Neural progenitor cell (in vitro differentiated cells): ENCODE measurements at regions not wholly inside any gene's neighbourhood (a gene's known extent, or its start where the extent isn't known, plus 50 kb on each side); places are given as distances from the start of the nearest gene placed in this dataset.
A peak's percentile ranks its signal among the peaks of the same experiment; 100 is the strongest.

Experiments
- DNase-seq: peaks from one replicate; pipeline ENCODE4 v3.0.0-alpha.2; 2016; ENCODE audit warnings: low spot score
- H2AFZ ChIP-seq: fragments of 200-600 bp; sonication (generic); replicated peaks from 2 replicates; pipeline ENCODE4 v1.6.1; 2016; ENCODE audit warnings: antibody characterized with exemption
- H3F3A ChIP-seq: fragments of 200-600 bp; sonication (generic); 2 replicates; pipeline ENCODE4 v1.6.1; 2016; ENCODE audit warnings: antibody characterized with exemption, low read depth
- H3K27ac ChIP-seq: fragments of 200-600 bp; sonication (generic); 2 replicates; pipeline ENCODE4 v1.5.1; 2016; ENCODE audit warnings: mild to moderate bottlenecking
- H3K27me3 ChIP-seq: fragments of 200-600 bp; sonication (generic); 2 replicates; pipeline ENCODE4 v1.6.1; 2016; ENCODE audit warnings: mild to moderate bottlenecking, moderate library complexity
- H3K36me3 ChIP-seq: fragments of 200-600 bp; sonication (generic); 2 replicates; pipeline ENCODE4 v1.5.1; 2016
- H3K4me1 ChIP-seq: fragments of 200-600 bp; sonication (generic); 2 replicates; pipeline ENCODE4 v1.6.1; 2016; ENCODE audit warnings: mixed run types
- H3K4me2 ChIP-seq: fragments of 200-600 bp; sonication (generic); 2 replicates; pipeline ENCODE4 v1.6.1; 2016
- H3K4me3 ChIP-seq: fragments of 200-600 bp; sonication (generic); 2 replicates; pipeline ENCODE4 v1.5.1; 2016
- H3K79me2 ChIP-seq: fragments of 200-600 bp; sonication (generic); 2 replicates; pipeline ENCODE4 v1.6.1; 2016; ENCODE audit warnings: low read depth
- H3K9ac ChIP-seq: fragments of 200-600 bp; sonication (generic); 2 replicates; pipeline ENCODE4 v1.6.1; 2016
- H3K9me3 ChIP-seq: fragments of 200-600 bp; sonication (generic); 2 replicates; pipeline ENCODE4 v1.5.1; 2016; ENCODE audit warnings: low read depth
- H4K20me1 ChIP-seq: fragments of 200-600 bp; sonication (generic); 2 replicates; pipeline ENCODE4 v1.6.1; 2016; ENCODE audit warnings: low read depth
- H3K27ac Mint-ChIP-seq: 3 replicates; pipeline ENCODE4 v1.8.0; 2021; ENCODE audit warnings: mixed read lengths
- H3K27me3 Mint-ChIP-seq: 2 replicates; pipeline ENCODE4 v1.8.0; 2022; ENCODE audit warnings: low read depth, mild to moderate bottlenecking, inconsistent platforms, moderate library complexity, mixed read lengths; ENCODE audit not compliant: insufficient read depth
- H3K36me3 Mint-ChIP-seq: 3 replicates; pipeline ENCODE4 v1.8.0; 2021; ENCODE audit warnings: mixed read lengths
- H3K4me1 Mint-ChIP-seq: 3 replicates; pipeline ENCODE4 v1.8.0; 2021; ENCODE audit warnings: mixed read lengths
- H3K4me3 Mint-ChIP-seq: 3 replicates; pipeline ENCODE4 v1.8.0; 2021; ENCODE audit warnings: mild to moderate bottlenecking, moderate library complexity, mixed read lengths
- H3K9me3 Mint-ChIP-seq: 3 replicates; pipeline ENCODE4 v1.8.0; 2020; ENCODE audit warnings: mixed read lengths
- EZH2 ChIP-seq: fragments of 200-600 bp; sonication (generic); IDR thresholded peaks from 2 replicates; pipeline ENCODE4 v1.6.1; 2017; ENCODE audit warnings: antibody characterized with exemption, mild to moderate bottlenecking, moderate library complexity
- EZH2phosphoT487 ChIP-seq: fragments of 200-600 bp; sonication (generic); IDR thresholded peaks from 2 replicates; pipeline ENCODE4 v1.6.1; 2017; ENCODE audit warnings: antibody characterized with exemption
- TF ChIP-seq, protein P1 (sequence below): fragments of 200-600 bp; sonication (generic); IDR thresholded peaks from 2 replicates; pipeline ENCODE4 v1.5.1; 2017; ENCODE audit warnings: antibody characterized with exemption, mild to moderate bottlenecking

DNA sequence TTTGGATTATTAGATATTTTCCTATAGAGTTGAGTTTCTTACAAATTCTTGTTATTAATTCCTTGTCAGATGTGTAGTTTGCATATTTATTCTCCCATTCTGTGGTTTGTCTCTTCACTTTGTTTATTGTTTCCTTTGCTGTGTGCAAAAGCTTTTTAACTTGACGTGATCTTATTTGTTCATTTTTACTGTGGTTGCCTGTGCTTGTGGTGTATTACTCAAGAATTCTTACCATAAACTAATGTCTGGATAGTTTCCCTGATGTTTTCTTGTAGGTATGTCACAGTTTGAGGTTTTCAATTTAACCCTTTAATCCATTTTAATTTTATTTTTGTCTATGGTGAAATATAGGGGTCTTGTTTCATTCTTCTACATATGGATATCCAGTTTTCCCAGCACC is 72.1 kb upstream of the LHX8 start:
- Histone ChIP-seq H3K9ac (no peak overlapping the region), H3K4me3 (no peak overlapping the region), H3K27me3 (no peaks in the 10 kb centered on the region), H3K9me3 (no peaks in the 10 kb centered on the region), H3K79me2 (no peaks in the 10 kb centered on the region), H3K27ac (no peak overlapping the region), H4K20me1 (no peaks in the 10 kb centered on the region), H3K4me2 (no peak overlapping the region), H3K4me1 (no peaks in the 10 kb centered on the region), H2AFZ (no peak overlapping the region), H3K36me3 (no peaks in the 10 kb centered on the region), H3F3A (no peaks in the 10 kb centered on the region)
- H3K4me3 Mint-ChIP-seq = no peak overlapping the region
- TF ChIP-seq, protein P1, sequence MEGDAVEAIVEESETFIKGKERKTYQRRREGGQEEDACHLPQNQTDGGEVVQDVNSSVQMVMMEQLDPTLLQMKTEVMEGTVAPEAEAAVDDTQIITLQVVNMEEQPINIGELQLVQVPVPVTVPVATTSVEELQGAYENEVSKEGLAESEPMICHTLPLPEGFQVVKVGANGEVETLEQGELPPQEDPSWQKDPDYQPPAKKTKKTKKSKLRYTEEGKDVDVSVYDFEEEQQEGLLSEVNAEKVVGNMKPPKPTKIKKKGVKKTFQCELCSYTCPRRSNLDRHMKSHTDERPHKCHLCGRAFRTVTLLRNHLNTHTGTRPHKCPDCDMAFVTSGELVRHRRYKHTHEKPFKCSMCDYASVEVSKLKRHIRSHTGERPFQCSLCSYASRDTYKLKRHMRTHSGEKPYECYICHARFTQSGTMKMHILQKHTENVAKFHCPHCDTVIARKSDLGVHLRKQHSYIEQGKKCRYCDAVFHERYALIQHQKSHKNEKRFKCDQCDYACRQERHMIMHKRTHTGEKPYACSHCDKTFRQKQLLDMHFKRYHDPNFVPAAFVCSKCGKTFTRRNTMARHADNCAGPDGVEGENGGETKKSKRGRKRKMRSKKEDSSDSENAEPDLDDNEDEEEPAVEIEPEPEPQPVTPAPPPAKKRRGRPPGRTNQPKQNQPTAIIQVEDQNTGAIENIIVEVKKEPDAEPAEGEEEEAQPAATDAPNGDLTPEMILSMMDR = no peak
- no peak for TF ChIP-seq EZH2
- no peak for TF ChIP-seq EZH2phosphoT487
- no peaks in the 10 kb centered on the region for H3K4me1 Mint-ChIP-seq
- peaks cover 2% of the 10 kb centered on the region for H3K27me3 Mint-ChIP-seq
- no peaks in the 10 kb centered on the region for H3K36me3 Mint-ChIP-seq
- no peak for DNase-seq
- no peak overlapping the region for H3K27ac Mint-ChIP-seq
- H3K9me3 Mint-ChIP-seq = peaks cover 4% of the 10 kb centered on the region

DNA sequence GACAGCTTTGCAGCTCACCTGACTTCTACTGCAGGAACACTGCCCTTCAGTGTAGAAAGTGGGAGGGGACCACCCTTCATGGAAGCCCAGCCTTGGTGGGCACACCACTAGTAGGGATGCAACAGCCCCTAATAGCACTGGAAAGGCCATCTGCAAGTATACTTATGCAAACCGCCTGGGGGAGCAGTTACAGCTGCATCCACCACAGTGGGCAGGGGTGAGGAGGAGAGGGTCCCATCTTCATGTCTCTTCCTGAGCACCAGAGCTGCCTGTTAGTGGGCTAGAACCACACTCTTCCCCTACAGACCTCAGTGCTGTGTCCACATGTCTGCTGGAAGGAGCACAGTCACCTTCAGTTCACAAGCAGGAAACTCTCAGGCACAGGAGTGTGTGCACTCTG is 66.2 kb upstream of the LHX8 start:
- Histone ChIP-seq H3K4me2 (no peak overlapping the region), H3K4me3 (no peak overlapping the region), H4K20me1 (no peaks in the 10 kb centered on the region), H3K79me2 (no peaks in the 10 kb centered on the region), H3K9me3 (no peaks in the 10 kb centered on the region), H2AFZ (peak overlapping the region; percentile 15), H3K36me3 (no peaks in the 10 kb centered on the region), H3K4me1 (no peaks in the 10 kb centered on the region), H3K9ac (no peak overlapping the region), H3F3A (no peaks in the 10 kb centered on the region), H3K27ac (no peak overlapping the region), H3K27me3 (no peaks in the 10 kb centered on the region)
- Mint-ChIP-seq H3K4me1 (no peaks in the 10 kb centered on the region), H3K4me3 (no peak overlapping the region), H3K36me3 (no peaks in the 10 kb centered on the region), H3K9me3 (peaks cover 4% of the 10 kb centered on the region), H3K27ac (no peak overlapping the region), H3K27me3 (peaks cover 2% of the 10 kb centered on the region)
- TF ChIP-seq EZH2phosphoT487 (no peak), EZH2 (no peak)
- TF ChIP-seq, protein P1 = no peak
- DNase-seq = no peak

DNA sequence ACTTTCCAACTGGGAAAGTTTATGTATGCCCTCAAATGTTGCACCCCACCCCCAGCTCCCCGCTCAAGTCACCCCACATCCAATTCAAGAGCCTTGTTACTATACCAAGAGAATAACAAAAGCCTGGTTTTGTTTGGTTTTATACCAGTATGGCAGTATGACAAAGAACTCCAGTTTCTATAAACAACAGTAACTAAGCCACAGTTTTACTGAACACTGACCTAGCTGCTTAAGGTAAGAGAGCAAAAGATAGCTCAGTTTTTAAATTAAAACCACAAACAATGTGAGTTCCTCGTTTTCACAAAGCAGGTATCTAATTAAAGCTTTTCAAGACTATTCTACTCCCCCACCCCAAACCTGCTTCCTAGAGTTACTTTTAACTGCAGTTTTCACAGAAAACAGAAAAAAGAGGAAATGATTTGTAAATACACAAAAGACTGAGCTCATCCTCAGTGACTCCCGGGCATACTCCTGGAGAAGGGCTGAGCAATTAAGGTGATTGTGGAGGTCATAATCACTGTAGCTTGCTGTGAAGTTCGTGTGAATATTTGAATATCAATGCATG is 59.3 kb upstream of the LHX8 start:
- Histone ChIP-seq H3F3A (no peaks in the 10 kb centered on the region), H2AFZ (peak overlapping the region; percentile 78), H3K4me3 (no peak overlapping the region), H3K9me3 (no peaks in the 10 kb centered on the region), H4K20me1 (no peaks in the 10 kb centered on the region), H3K27ac (peak overlapping the region; percentile 33), H3K4me1 (peaks cover 14% of the 10 kb centered on the region), H3K9ac (no peak overlapping the region), H3K4me2 (peak overlapping the region; percentile 64), H3K36me3 (no peaks in the 10 kb centered on the region), H3K27me3 (no peaks in the 10 kb centered on the region), H3K79me2 (no peaks in the 10 kb centered on the region)
- peak; percentile 25 for DNase-seq
- H3K36me3 Mint-ChIP-seq = no peaks in the 10 kb centered on the region
- no peak overlapping the region for H3K4me3 Mint-ChIP-seq
- H3K27me3 Mint-ChIP-seq = no peaks in the 10 kb centered on the region
- H3K4me1 Mint-ChIP-seq = peaks cover 8% of the 10 kb centered on the region
- TF ChIP-seq EZH2 = no peak
- TF ChIP-seq, protein P1 = no peak
- TF ChIP-seq EZH2phosphoT487 = no peak
- peak overlapping the region; percentile 48 for H3K27ac Mint-ChIP-seq
- H3K9me3 Mint-ChIP-seq = no peaks in the 10 kb centered on the region
